ENCODE measurements at regions not wholly inside any gene's neighbourhood (a gene's known extent, or its start where the extent isn't known, plus 50 kb on each side); places are given as distances from the start of the nearest gene placed in this dataset.
A peak's percentile ranks its signal among the peaks of the same experiment; 100 is the strongest.

- TF ChIP-seq ZNF609 (CRISPR knock-in tag; IDR thresholded peaks at IDR 0.05; ENCODE audit: borderline replicate concordance) (0 out of 2 replicates have a peak, but pooled peaks have one; percentile 20), FOSL2 (CRISPR knock-in tag; IDR thresholded peaks at IDR 0.05) (peak; percentile 40; the same call in 1 of the 2 replicates), NR2F1 (CRISPR knock-in tag; IDR thresholded peaks at IDR 0.05) (0 out of 4 replicates have a peak, but pooled peaks of 1 of the 2 experiments have one; percentile 33), MIER3 (CRISPR knock-in tag; IDR thresholded peaks at IDR 0.05; ENCODE audit: borderline replicate concordance) (peak; percentile 55; the same call in 1 of the 2 replicates), GATAD1 (CRISPR knock-in tag; IDR thresholded peaks at IDR 0.05) (0 out of 2 replicates have a peak, but pooled peaks have one; percentile 21), SOX6 (IDR thresholded peaks at IDR 0.05) (no peak), SOX6 (CRISPR knock-in tag; IDR thresholded peaks at IDR 0.05) (peak; percentile 57; the same call in 1 of the 2 replicates), FOXP1 (IDR thresholded peaks at IDR 0.05) (no peak), FOXP1 (CRISPR knock-in tag; IDR thresholded peaks at IDR 0.05) (peak; percentile 85), HDAC1 (CRISPR knock-in tag; IDR thresholded peaks at IDR 0.05) (0 out of 2 replicates have a peak, but pooled peaks have one; percentile 21), ZMYM4 (CRISPR knock-in tag; IDR thresholded peaks at IDR 0.05) (peak; percentile 46), NAIF1 (CRISPR knock-in tag; IDR thresholded peaks at IDR 0.05; ENCODE audit: borderline replicate concordance) (no peak), TARDBP (CRISPR knock-in tag; IDR thresholded peaks at IDR 0.05) (peak; percentile 36; the same call in 1 of the 2 replicates), BHLHE40 (IDR thresholded peaks at IDR 0.05; ENCODE audit: low read length) (peak; percentile 56), ONECUT2 (CRISPR knock-in tag; IDR thresholded peaks at IDR 0.05) (no peak), ATF7 (IDR thresholded peaks at IDR 0.05) (no peak), ATF7 (CRISPR knock-in tag; IDR thresholded peaks at IDR 0.05) (no peak), TBP (CRISPR knock-in tag; IDR thresholded peaks at IDR 0.05) (no peak), GTF3A (CRISPR knock-in tag; conservative IDR thresholded peaks at IDR 0.05) (no peak), TBX2 (CRISPR knock-in tag; IDR thresholded peaks at IDR 0.05; ENCODE audit: borderline replicate concordance) (0 out of 2 replicates have a peak, but pooled peaks have one; percentile 34), TFAP4 (IDR thresholded peaks at IDR 0.05; ENCODE audit: borderline replicate concordance, low read depth) (0 out of 2 replicates have a peak, but pooled peaks have one; percentile 11), ZNF430 (CRISPR knock-in tag; IDR thresholded peaks at IDR 0.05) (no peak)
Observed at GRCh38 chr4:57430726-57431125, 320.5 kb upstream of the IGFBP7 start (continued).

All from HepG2 (cell line).